K562 (cell line): ENCODE measurements at regions not wholly inside any gene's neighbourhood (a gene's known extent, or its start where the extent isn't known, plus 50 kb on each side); places are given as distances from the start of the nearest gene placed in this dataset.

Experiments
- ATAC-seq: fragments of 200-7000 bp; cut with Tn5 transposase; 3 replicates; pipeline ENCODE4 v1.9.1; 2020; ENCODE audit warnings: moderate library complexity
- BruUV-seq: library from RNA; stranded (reverse); fragments of 400-500 nt; replicated peaks from 2 replicates; lab custom pipeline; 2021; lab: Mats Ljungman, UMichigan
- CTCF ChIA-PET: fragments of 300-600 bp; formaldehyde crosslinking; extraction: SDS; loops from one replicate; lab custom pipeline; 2021; ENCODE audit warnings: low intra/inter-chr PET ratio; lab: Yijun Ruan, JAX
- POLR2A ChIA-PET: fragments of 300-600, 350-650 bp; sonication (Branson Sonifier 250); formaldehyde crosslinking; extraction: SDS; loops from one replicate; lab custom pipeline; 2021; ENCODE audit warnings: antibody characterized with exemption, inconsistent platforms; lab: Yijun Ruan, JAX
- DNase-seq, 4 experiments: peaks; one replicate each; pipeline versions ENCODE4 v3.0.0 to v3.0.0-alpha.2; 2011 to 2018; ENCODE audit warnings: low spot score in 3 of 4, mixed read lengths in 3 of 4; ENCODE audit errors: extremely low read depth in 1 of 4
- FAIRE-seq: peaks from 2 replicates; lab custom pipeline; 2011; peaks lifted over from hg19 to GRCh38; lab: Jason Lieb, UNC
- H2AFZ ChIP-seq: 2 replicates; pipeline ENCODE4 v1.6.0; 2011; ENCODE audit warnings: low read depth, low read length, control low read depth, inconsistent platforms
- H3K27ac ChIP-seq: fragments of 200-600 bp; 3 replicates; pipeline ENCODE4 v1.8.0; 2011; ENCODE audit warnings: low read depth, mild to moderate bottlenecking, control low read depth, inconsistent platforms, low read length, moderate library complexity, mixed read lengths; ENCODE audit errors: extremely low read depth
- H3K27me3 ChIP-seq, 2 experiments: fragments of 300-600 bp in 1 of 2; 2 replicates in 1 of 2; 3 replicates in 1 of 2; pipeline versions ENCODE4 v1.6.0 to v1.8.0; 2011; ENCODE audit warnings: inconsistent platforms in 2 of 2, low read length in 2 of 2, mild to moderate bottlenecking in 1 of 2, mixed read lengths in 1 of 2, moderate library complexity in 1 of 2; ENCODE audit not compliant: control insufficient read depth in 2 of 2, insufficient read depth in 2 of 2
- H3K36me3 ChIP-seq: fragments of 300-600 bp; 3 replicates; pipeline ENCODE4 v1.8.0; 2011; ENCODE audit warnings: mild to moderate bottlenecking, low read length, inconsistent platforms; ENCODE audit not compliant: control insufficient read depth, insufficient read depth
- H3K4me1 ChIP-seq, 2 experiments: fragments of 200-600 bp in 1 of 2; replicated peaks in 1 of 2; 2 replicates in 1 of 2; 3 replicates in 1 of 2; pipeline versions ENCODE4 v1.5.1 to v1.8.0; 2011; ENCODE audit warnings: inconsistent platforms in 2 of 2, low read length in 2 of 2, mild to moderate bottlenecking in 1 of 2, mixed read lengths in 1 of 2, moderate library complexity in 1 of 2; ENCODE audit not compliant: control insufficient read depth in 2 of 2, insufficient read depth in 2 of 2
- H3K4me2 ChIP-seq: 2 replicates; pipeline ENCODE4 v1.6.1; 2011; ENCODE audit warnings: low read length, control low read depth, inconsistent platforms, mixed read lengths; ENCODE audit not compliant: insufficient read depth
- H3K4me3 ChIP-seq: fragments of 200-600 bp; sonication (generic), shearing (Covaris generic); 2 replicates; pipeline ENCODE4 v1.5.1; 2016; ENCODE audit warnings: control low read depth, inconsistent platforms
- H3K79me2 ChIP-seq: fragments of 200-600 bp; 3 replicates; pipeline ENCODE4 v1.8.0; 2011; ENCODE audit warnings: low read length, inconsistent platforms; ENCODE audit not compliant: control insufficient read depth, insufficient read depth
- H3K9ac ChIP-seq, 2 experiments: 2 replicates each; pipeline versions ENCODE4 v1.6.0 to v1.6.1; 2011; ENCODE audit warnings: low read depth in 2 of 2, low read length in 2 of 2, control low read depth in 1 of 2, inconsistent platforms in 1 of 2, mild to moderate bottlenecking in 1 of 2, mixed read lengths in 1 of 2; ENCODE audit not compliant: insufficient read depth in 1 of 2
- H3K9me1 ChIP-seq: one replicate; pipeline ENCODE4 v1.6.0; 2011; ENCODE audit warnings: inconsistent platforms, mild to moderate bottlenecking, low read length, moderate library complexity; ENCODE audit not compliant: control insufficient read depth, insufficient read depth
- H3K9me3 ChIP-seq: replicated peaks from 2 replicates; pipeline ENCODE4 v1.5.1; 2011; ENCODE audit warnings: low read depth, low read length, inconsistent platforms; ENCODE audit not compliant: control insufficient read depth, insufficient read depth
- H4K20me1 ChIP-seq: replicated peaks from 2 replicates; pipeline ENCODE4 v1.6.1; 2011; ENCODE audit warnings: low read length, inconsistent platforms, mixed read lengths; ENCODE audit not compliant: control insufficient read depth, insufficient read depth
- FOXA1 ChIP-seq: fragments of 450-650 bp; IDR thresholded peaks from 2 replicates; pipeline ENCODE4 v1.6.1; 2016; ENCODE audit warnings: mild to moderate bottlenecking, borderline replicate concordance
- KDM5B ChIP-seq: fragments of 200-600 bp; sonication (generic); IDR thresholded peaks from 2 replicates; pipeline ENCODE4 v1.6.1; 2012; ENCODE audit warnings: low read depth, mild to moderate bottlenecking, moderate library complexity, low read length, control low read depth, inconsistent platforms; ENCODE audit not compliant: insufficient replicate concordance
- RCOR1 ChIP-seq, 2 experiments: IDR thresholded peaks; 2 replicates each; pipeline ENCODE4 v1.6.1; 2012; ENCODE audit warnings: low read depth in 2 of 2, low read length in 2 of 2, borderline replicate concordance in 1 of 2, improper control_type of control experiment in 1 of 2
- WGBS: fragments of 100-300 bp; shearing (Covaris generic); methylation state at CpG from one replicate; pipeline ENCODE4 v1.1.6; 2016; ENCODE audit warnings: low coverage, mixed read lengths; ENCODE audit not compliant: insufficient coverage; ENCODE audit errors: missing lambda C conversion rate; 5-methylcytosine and 5-hydroxymethylcytosine counted together
- in situ Hi-C: fragments of 300-500 bp; cut with MboI; formaldehyde crosslinking; loops from 4 replicates; pipeline ENCODE4 v1.15.0; 2018; ENCODE audit warnings: inconsistent platforms, mixed read lengths
- intact Hi-C: fragments of 100-400 bp; cut with micrococcal nuclease; formaldehyde crosslinking; loops from 2 replicates; pipeline ENCODE4 v1.14.2; 2022
- TF ChIP-seq, protein P1 (sequence below): fragments of 450-650 bp; formaldehyde crosslinking; IDR thresholded peaks from 2 replicates; pipeline ENCODE4 v1.4.0; 2020; ENCODE audit warnings: mild to moderate bottlenecking

- Histone ChIP-seq H3K27me3 (no peaks in the 10 kb centered on the region), H3K36me3 (no peaks in the 10 kb centered on the region), H4K20me1 (no peaks in the 10 kb centered on the region), H3K4me1 (no peaks in the 10 kb centered on the region), H3K4me2 (no peak overlapping the region), H3K79me2 (no peaks in the 10 kb centered on the region), H3K9ac (no peak overlapping the region), H2AFZ (no peak overlapping the region), H3K9me3 (no peaks in the 10 kb centered on the region), H3K9me1 (no peaks in the 10 kb centered on the region), H3K4me3 (no peak overlapping the region), H3K27ac (no peak overlapping the region)
- no peak for DNase-seq
- no peak for ATAC-seq
- TF ChIP-seq FOXA1, result no peak
- TF ChIP-seq, protein P1, sequence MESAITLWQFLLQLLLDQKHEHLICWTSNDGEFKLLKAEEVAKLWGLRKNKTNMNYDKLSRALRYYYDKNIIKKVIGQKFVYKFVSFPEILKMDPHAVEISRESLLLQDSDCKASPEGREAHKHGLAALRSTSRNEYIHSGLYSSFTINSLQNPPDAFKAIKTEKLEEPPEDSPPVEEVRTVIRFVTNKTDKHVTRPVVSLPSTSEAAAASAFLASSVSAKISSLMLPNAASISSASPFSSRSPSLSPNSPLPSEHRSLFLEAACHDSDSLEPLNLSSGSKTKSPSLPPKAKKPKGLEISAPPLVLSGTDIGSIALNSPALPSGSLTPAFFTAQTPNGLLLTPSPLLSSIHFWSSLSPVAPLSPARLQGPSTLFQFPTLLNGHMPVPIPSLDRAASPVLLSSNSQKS (CRISPR knock-in tag), result no peak
- no peak for TF ChIP-seq KDM5B
- TF ChIP-seq RCOR1 (IDR thresholded peaks at IDR 0.05; ENCODE audit: borderline replicate concordance in 1 of 2, low read depth in 2 of 2, low read length in 2 of 2), result no peak
- ChIA-PET CTCF (no interaction called here), POLR2A (no interaction called here)
- intact Hi-C loops (loop anchor here (10.0 kb wide), 1 partner anchor 691 kb away; no protein-coding TSS in a partner anchor), in situ Hi-C loops (no loop called here)
- BruUV-seq, result no TSS peak
- no peak for FAIRE-seq
- WGBS, result 10% methylated on average over 2 of the region's 2 CpGs
These were observed 699.3 kb downstream of the INHBA start for GRCh38 chr7:41003611-41003940.
